UCSD-AML1 (cell line): ENCODE measurements at regions not wholly inside any gene's neighbourhood (a gene's known extent, or its start where the extent isn't known, plus 50 kb on each side); places are given as distances from the start of the nearest gene placed in this dataset.

ENCODE experiments used
- DNase-seq: peaks from one replicate; lab custom pipeline; 2025; ENCODE audit not compliant: unreplicated experiment; lab: John Stamatoyannopoulos, UW

- DNase-seq, result no peak
Observed at GRCh38 chr4:19915276-19915675, 336.4 kb upstream of the SLIT2 start.

GRCh38 chr4:19913650-19914049, 338.1 kb upstream of the SLIT2 start:
- DNase-seq, result no peak

GRCh38 chr4:19910861-19911525, 340.7 kb upstream of the SLIT2 start:
- DNase-seq, result no peak

- no peak for DNase-seq
Observed at GRCh38 chr4:19905024-19905423, 346.7 kb upstream of the SLIT2 start.

- DNase-seq, result no peak
Observed at GRCh38 chr4:19888587-19888986, 363.1 kb upstream of the SLIT2 start.

- DNase-seq, result no peak
Observed at GRCh38 chr4:19883841-19884240, 367.9 kb upstream of the SLIT2 start.

- no peak for DNase-seq
Observed at GRCh38 chr4:19880206-19880605, 371.5 kb upstream of the SLIT2 start.

GRCh38 chr4:19879330-19879729, 372.4 kb upstream of the SLIT2 start:
- DNase-seq, result no peak

GRCh38 chr4:19857991-19858390, 393.7 kb upstream of the SLIT2 start:
- no peak for DNase-seq

GRCh38 chr4:19857380-19857779, 394.3 kb upstream of the SLIT2 start:
- no peak for DNase-seq

- no peak for DNase-seq
Observed at GRCh38 chr4:19850909-19851308, 400.8 kb upstream of the SLIT2 start.

GRCh38 chr4:19844446-19844845, 407.3 kb upstream of the SLIT2 start:
- DNase-seq, result no peak

- DNase-seq, result no peak
Observed at GRCh38 chr4:19842471-19842870, 409.2 kb upstream of the SLIT2 start.

GRCh38 chr4:19838858-19839257, 412.8 kb upstream of the SLIT2 start:
- DNase-seq, result no peak

GRCh38 chr4:19835429-19835828, 416.3 kb upstream of the SLIT2 start:
- DNase-seq, result no peak

- no peak for DNase-seq
Observed at GRCh38 chr4:19832411-19832810, 419.3 kb upstream of the SLIT2 start.

- no peak for DNase-seq
Observed at GRCh38 chr4:19831644-19832285, 419.9 kb upstream of the SLIT2 start.

- no peak for DNase-seq
Observed at GRCh38 chr4:19829101-19829500, 422.6 kb upstream of the SLIT2 start.

GRCh38 chr4:19823781-19824180, 427.9 kb upstream of the SLIT2 start:
- no peak for DNase-seq

- no peak for DNase-seq
Observed at GRCh38 chr4:19819737-19820136, 432.0 kb upstream of the SLIT2 start.

- DNase-seq, result no peak
Observed at GRCh38 chr4:19809989-19810388, 441.7 kb upstream of the SLIT2 start.

- no peak for DNase-seq
Observed at GRCh38 chr4:19807505-19807904, 444.2 kb upstream of the SLIT2 start.

- DNase-seq, result no peak
Observed at GRCh38 chr4:19806865-19807264, 444.8 kb upstream of the SLIT2 start.
